ENCODE measurements at regions not wholly inside any gene's neighbourhood (a gene's known extent, or its start where the extent isn't known, plus 50 kb on each side); places are given as distances from the start of the nearest gene placed in this dataset.

- no peak for TF ChIP-seq EZH2 (IDR thresholded peaks at IDR 0.05; ENCODE audit: low read length, unreplicated experiment)
- TF ChIP-seq CTCF (conservative IDR thresholded peaks at IDR 0.05; ENCODE audit: low read depth, low read length), result no peak
- TF ChIP-seq EZH2phosphoT487 (IDR thresholded peaks at IDR 0.05; ENCODE audit: borderline replicate concordance, low read length), result no peak
Observed at GRCh38 chr2:76445880-76446279, 735.2 kb upstream of the GCFC2 start.
